Common myeloid progenitor, CD34-positive (primary cell): ENCODE measurements at regions not wholly inside any gene's neighbourhood (a gene's known extent, or its start where the extent isn't known, plus 50 kb on each side); places are given as distances from the start of the nearest gene placed in this dataset.
"Not testable (repeated sequence)": the region's sequence is repeated elsewhere in the genome, so short reads cannot be mapped to it uniquely, and the experiment has no call there.

Source experiments
- CTCF ChIA-PET: fragments of 350-600 bp; sonication (Branson Sonifier 250); formaldehyde crosslinking; loops from one replicate; lab custom pipeline; 2021; ENCODE audit warnings: antibody characterized with exemption; lab: Charles Lee
- POLR2A ChIA-PET: fragments of 350-600 bp; sonication (Branson Sonifier 250); formaldehyde crosslinking; loops from one replicate; lab custom pipeline; 2021; ENCODE audit warnings: antibody characterized with exemption; lab: Charles Lee
- DNase-seq, 3 donors: peaks; one replicate each; pipeline versions ENCODE4 v3.0.0 to v3.0.0-alpha.2; 2013
- H3K27ac ChIP-seq, 2 experiments: 1 replicate in 1 of 2; 2 replicates in 1 of 2; pipeline ENCODE4 v1.7.0; 2013; ENCODE audit warnings: inconsistent platforms in 2 of 2, low read length in 2 of 2, mild to moderate bottlenecking in 2 of 2, low read depth in 1 of 2, moderate library complexity in 1 of 2; ENCODE audit not compliant: severe bottlenecking in 2 of 2, insufficient read depth in 1 of 2, poor library complexity in 1 of 2
- H3K27me3 ChIP-seq, 5 experiments: replicated peaks in 2 of 5; 1 replicate in 3 of 5; 2 replicates in 2 of 5; pipeline versions ENCODE4 v1.6.1 to v1.7.0; 2013; ENCODE audit warnings: low read length in 4 of 5, mild to moderate bottlenecking in 2 of 5, moderate library complexity in 2 of 5, inconsistent platforms in 1 of 5; ENCODE audit not compliant: insufficient read depth in 5 of 5, control insufficient read depth in 4 of 5
- H3K36me3 ChIP-seq, 4 experiments: 1 replicate in 2 of 4; 2 replicates in 2 of 4; pipeline versions ENCODE4 v1.6.1 to v1.7.0; 2013; ENCODE audit warnings: low read length in 3 of 4, control low read depth in 1 of 4, mild to moderate bottlenecking in 1 of 4; ENCODE audit not compliant: control insufficient read depth in 4 of 4, insufficient read depth in 4 of 4
- H3K4me1 ChIP-seq, 4 experiments: 1 replicate in 3 of 4; 2 replicates in 1 of 4; pipeline versions ENCODE4 v1.6.1 to v1.7.1; 2013; ENCODE audit warnings: low read length in 3 of 4, mild to moderate bottlenecking in 3 of 4, control low read depth in 1 of 4, inconsistent platforms in 1 of 4, moderate library complexity in 1 of 4; ENCODE audit not compliant: control insufficient read depth in 4 of 4, insufficient read depth in 4 of 4; ENCODE audit errors: control extremely low read depth in 1 of 4
- H3K4me3 ChIP-seq, 7 experiments: 1 replicate in 4 of 7; 2 replicates in 3 of 7; pipeline versions ENCODE4 v1.5.1 to v1.7.0; 2013; ENCODE audit warnings: mild to moderate bottlenecking in 7 of 7, low read length in 6 of 7, moderate library complexity in 6 of 7, inconsistent platforms in 2 of 7, low read depth in 2 of 7, control low read depth in 1 of 7; ENCODE audit not compliant: insufficient read depth in 4 of 7, control insufficient read depth in 1 of 7; ENCODE audit errors: extremely low read depth in 1 of 7
- H3K9me3 ChIP-seq, 5 experiments: 1 replicate in 4 of 5; 2 replicates in 1 of 5; pipeline versions ENCODE4 v1.6.1 to v1.7.1; 2013; ENCODE audit warnings: low read length in 4 of 5, mild to moderate bottlenecking in 2 of 5, inconsistent platforms in 1 of 5, low read depth in 1 of 5, moderate library complexity in 1 of 5; ENCODE audit not compliant: control insufficient read depth in 4 of 5, insufficient read depth in 2 of 5; ENCODE audit errors: control extremely low read depth in 1 of 5
- WGBS: methylation state at CpG from one replicate; pipeline ENCODE4 v1.1.5; 2013; ENCODE audit not compliant: insufficient coverage; 5-methylcytosine and 5-hydroxymethylcytosine counted together

GRCh38 chr1:117760069-117760468, 154.2 kb downstream of the TENT5C start:
- Histone ChIP-seq H3K36me3 (no peaks in the 10 kb centered on the region), H3K4me1 (peaks cover 0 to 10% (median 7%) of the 10 kb centered on the region in 4 experiments), H3K9me3 (no peaks in the 10 kb centered on the region), H3K27me3 (peaks cover 0 to 6% (median 0%) of the 10 kb centered on the region in 5 experiments), H3K27ac (no peak overlapping the region), H3K4me3 (no peak overlapping the region)
- ChIA-PET CTCF (interaction anchor here (1.0 to 8.7 kb wide), 4 partner anchors 23 to 246 kb away, joined by 3 to 75 read pairs (median 14); no protein-coding TSS in a partner anchor), POLR2A (no interaction called here)
- no CpG with 5 or more reads among the region's 1 CpG for WGBS
- DNase-seq, result no peak

GRCh38 chr1:117760485-117760884, 154.6 kb downstream of the TENT5C start:
- Histone ChIP-seq H3K36me3 (no peaks in the 10 kb centered on the region), H3K27ac (no peak overlapping the region)
- CTCF ChIA-PET, result interaction anchor here (1.0 to 8.7 kb wide), 3 partner anchors 23 to 247 kb away, joined by 3 to 75 read pairs (median 8); no protein-coding TSS in a partner anchor

GRCh38 chr1:117767756-117768155, 161.7 kb downstream of the GDAP2 start:
- no CpG with 5 or more reads among the region's 1 CpG for WGBS
- H3K36me3 ChIP-seq, H3K4me1 ChIP-seq, DNase-seq, H3K4me3 ChIP-seq, POLR2A ChIA-PET, H3K27ac ChIP-seq, H3K27me3 ChIP-seq: not testable (repeated sequence)
- H3K9me3 ChIP-seq, result peaks cover 0 to 32% (median 12%) of the 10 kb centered on the region in 5 experiments
- CTCF ChIA-PET, result interaction anchor here (0.8 kb wide), 1 partner anchor 10 kb away, joined by 3 read pairs; no protein-coding TSS in a partner anchor

More at GRCh38 chr1:117760485-117760884, 154.6 kb downstream of the TENT5C start:
- peaks cover 0 to 6% (median 0%) of the 10 kb centered on the region in 5 experiments for H3K27me3 ChIP-seq
- POLR2A ChIA-PET, result no interaction called here
- no peak overlapping the region for H3K4me3 ChIP-seq
- no peaks in the 10 kb centered on the region for H3K9me3 ChIP-seq
- H3K4me1 ChIP-seq, result peaks cover 0 to 10% (median 7%) of the 10 kb centered on the region in 4 experiments
- no CpG with 5 or more reads among the region's 2 CpGs for WGBS
- no peak for DNase-seq

GRCh38 chr1:117770981-117771531, 158.4 kb downstream of the GDAP2 start:
- Histone ChIP-seq H3K4me3 (no peak overlapping the region), H3K27ac (no peak overlapping the region), H3K36me3 (no peaks in the 10 kb centered on the region), H3K4me1 (no peaks in the 10 kb centered on the region), H3K27me3 (no peaks in the 10 kb centered on the region), H3K9me3 (peaks cover 0 to 39% (median 12%) of the 10 kb centered on the region in 5 experiments)
- CTCF ChIA-PET, result interaction anchor here (0.6 kb wide), 2 partner anchors 73 to 1506 kb away, joined by 3 to 4 read pairs; no protein-coding TSS in a partner anchor
- peak in 2 of 3 donors; percentile 3 to 10 for DNase-seq
- no CpG with 5 or more reads among the region's 1 CpG for WGBS
- POLR2A ChIA-PET, result no interaction called here

- no peak overlapping the region for H3K27ac ChIP-seq
- peaks cover 0 to 3% (median 0%) of the 10 kb centered on the region in 5 experiments for H3K9me3 ChIP-seq
- no peaks in the 10 kb centered on the region for H3K36me3 ChIP-seq
- no CpG with 5 or more reads among the region's 2 CpGs for WGBS
- ChIA-PET CTCF (no interaction called here), POLR2A (no interaction called here)
- H3K4me1 ChIP-seq, result no peaks in the 10 kb centered on the region
- no peak overlapping the region for H3K4me3 ChIP-seq
- DNase-seq, result no peak
- no peaks in the 10 kb centered on the region for H3K27me3 ChIP-seq
Measured at GRCh38 chr1:117779364-117779763, 150.1 kb downstream of the GDAP2 start.

- DNase-seq, result no peak
- Histone ChIP-seq H3K4me1 (no peaks in the 10 kb centered on the region), H3K27ac (no peak overlapping the region), H3K9me3 (peaks cover 0 to 3% (median 0%) of the 10 kb centered on the region in 5 experiments), H3K4me3 (no peak overlapping the region), H3K27me3 (no peaks in the 10 kb centered on the region), H3K36me3 (no peaks in the 10 kb centered on the region)
- ChIA-PET CTCF (no interaction called here), POLR2A (no interaction called here)
- 92% methylated on average over 3 of the region's 5 CpGs for WGBS
Measured at GRCh38 chr1:117780687-117781475, 148.5 kb downstream of the GDAP2 start.

GRCh38 chr1:117782056-117782455, 147.4 kb downstream of the GDAP2 start:
- WGBS, result 100% methylated on average over 2 of the region's 4 CpGs
- Histone ChIP-seq H3K4me1 (no peaks in the 10 kb centered on the region), H3K4me3 (no peak overlapping the region), H3K27me3 (no peaks in the 10 kb centered on the region), H3K9me3 (peaks cover 0 to 3% (median 0%) of the 10 kb centered on the region in 5 experiments), H3K27ac (no peak overlapping the region), H3K36me3 (no peaks in the 10 kb centered on the region)
- ChIA-PET POLR2A (no interaction called here), CTCF (no interaction called here)
- DNase-seq, result no peak
